Subcutaneous abdominal adipose tissue (tissue), 5 donors: ENCODE measurements at regions not wholly inside any gene's neighbourhood (a gene's known extent, or its start where the extent isn't known, plus 50 kb on each side); places are given as distances from the start of the nearest gene placed in this dataset.

ENCODE experiments used
- H3K27ac ChIP-seq: one replicate; pipeline ENCODE4 v1.7.0; 2013; ENCODE audit warnings: low read depth, mild to moderate bottlenecking, inconsistent platforms, low read length, moderate library complexity
- H3K27me3 ChIP-seq, 5 donors: one replicate each; pipeline ENCODE4 v1.7.0; 2013; ENCODE audit warnings: low read length in 5 of 5, inconsistent platforms in 1 of 5; ENCODE audit not compliant: control insufficient read depth in 5 of 5, insufficient read depth in 4 of 5
- H3K36me3 ChIP-seq, 5 donors: one replicate each; pipeline ENCODE4 v1.7.0; 2013; ENCODE audit warnings: low read length in 5 of 5; ENCODE audit not compliant: control insufficient read depth in 5 of 5, insufficient read depth in 5 of 5
- H3K4me1 ChIP-seq, 5 donors: one replicate each; pipeline ENCODE4 v1.7.0; 2013; ENCODE audit warnings: low read length in 5 of 5, mild to moderate bottlenecking in 3 of 5, moderate library complexity in 1 of 5; ENCODE audit not compliant: control insufficient read depth in 5 of 5, insufficient read depth in 5 of 5
- H3K4me3 ChIP-seq, 5 donors: one replicate each; pipeline ENCODE4 v1.7.0; 2013; ENCODE audit warnings: low read length in 5 of 5, low read depth in 1 of 5
- H3K9ac ChIP-seq, 5 donors: one replicate each; pipeline ENCODE4 v1.7.0; 2013; ENCODE audit warnings: low read length in 5 of 5, mild to moderate bottlenecking in 4 of 5, moderate library complexity in 3 of 5
- H3K9me3 ChIP-seq, 5 donors: one replicate each; pipeline ENCODE4 v1.7.0; 2013; ENCODE audit warnings: low read length in 5 of 5; ENCODE audit not compliant: control insufficient read depth in 5 of 5
- donor health status: healthy.
- donor health status: healthy.
- donor health status: healthy.
- donor health status: healthy.
- donor health status: healthy.

GRCh38 chr2:40752796-40753195 is 300.9 kb upstream of the SLC8A1 start:
- Histone ChIP-seq H3K27me3 (no peaks in the 10 kb centered on the region), H3K36me3 (no peaks in the 10 kb centered on the region), H3K9ac (no peak overlapping the region), H3K9me3 (no peaks in the 10 kb centered on the region), H3K27ac (no peak overlapping the region), H3K4me1 (no peaks in the 10 kb centered on the region), H3K4me3 (no peak overlapping the region)

GRCh38 chr2:40754912-40755311 is 303.0 kb upstream of the SLC8A1 start:
- Histone ChIP-seq H3K9ac (no peak overlapping the region), H3K4me1 (peaks cover 0 to 6% (median 0%) of the 10 kb centered on the region in 5 donors), H3K9me3 (no peaks in the 10 kb centered on the region), H3K4me3 (no peak overlapping the region), H3K27ac (no peak overlapping the region), H3K27me3 (no peaks in the 10 kb centered on the region), H3K36me3 (no peaks in the 10 kb centered on the region)

GRCh38 chr2:40758401-40759155 is 306.7 kb upstream of the SLC8A1 start:
- Histone ChIP-seq H3K4me1 (peaks cover 0 to 6% (median 0%) of the 10 kb centered on the region in 5 donors), H3K9ac (no peak overlapping the region), H3K36me3 (no peaks in the 10 kb centered on the region), H3K9me3 (no peaks in the 10 kb centered on the region), H3K4me3 (peak overlapping the region in 1 of 5 donors; percentile 30), H3K27me3 (no peaks in the 10 kb centered on the region), H3K27ac (no peak overlapping the region)

GRCh38 chr2:40760071-40760666 is 308.3 kb upstream of the SLC8A1 start:
- H3K4me3 ChIP-seq = no peak overlapping the region
- H3K36me3 ChIP-seq = no peaks in the 10 kb centered on the region
- no peaks in the 10 kb centered on the region for H3K9me3 ChIP-seq
- H3K27ac ChIP-seq = no peak overlapping the region
- H3K27me3 ChIP-seq = no peaks in the 10 kb centered on the region
- peaks cover 0 to 6% (median 0%) of the 10 kb centered on the region in 5 donors for H3K4me1 ChIP-seq
- no peak overlapping the region for H3K9ac ChIP-seq

DNA sequence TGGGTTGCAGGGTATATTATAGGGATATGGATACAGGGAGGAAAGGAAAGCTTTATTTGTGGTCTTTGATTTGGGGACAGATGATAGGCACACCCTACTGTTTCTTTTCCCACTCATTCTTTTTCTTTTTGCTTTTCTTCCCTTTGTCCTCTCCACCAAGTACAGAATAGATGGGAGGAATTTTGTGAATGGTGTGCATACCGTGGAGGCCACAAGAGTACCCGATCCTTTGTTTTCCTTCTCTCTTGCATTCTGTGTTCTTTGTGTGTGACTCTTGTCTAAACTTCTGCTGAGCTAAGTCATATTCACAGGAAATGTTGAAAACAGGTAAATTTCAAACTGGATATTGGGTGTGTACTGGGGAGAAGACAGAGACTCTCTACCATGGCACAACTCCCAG is 321.4 kb upstream of the SLC8A1 start:
- Histone ChIP-seq H3K27me3 (no peaks in the 10 kb centered on the region), H3K4me1 (no peaks in the 10 kb centered on the region), H3K36me3 (no peaks in the 10 kb centered on the region), H3K27ac (no peak overlapping the region), H3K9me3 (no peaks in the 10 kb centered on the region), H3K4me3 (no peak overlapping the region), H3K9ac (no peak overlapping the region)

GRCh38 chr2:40783704-40784103 is 331.8 kb upstream of the SLC8A1 start:
- Histone ChIP-seq H3K4me1 (no peaks in the 10 kb centered on the region), H3K27ac (no peak overlapping the region), H3K4me3 (no peak overlapping the region)

GRCh38 chr2:40786636-40787035 is 334.7 kb upstream of the SLC8A1 start:
- no peak overlapping the region for H3K9ac ChIP-seq
- H3K4me3 ChIP-seq = no peak overlapping the region
- no peaks in the 10 kb centered on the region for H3K36me3 ChIP-seq
- H3K9me3 ChIP-seq = no peaks in the 10 kb centered on the region
- no peaks in the 10 kb centered on the region for H3K4me1 ChIP-seq
- H3K27me3 ChIP-seq = no peaks in the 10 kb centered on the region
- no peak overlapping the region for H3K27ac ChIP-seq

More at GRCh38 chr2:40783704-40784103, 331.8 kb upstream of the SLC8A1 start:
- Histone ChIP-seq H3K36me3 (no peaks in the 10 kb centered on the region), H3K27me3 (no peaks in the 10 kb centered on the region), H3K9ac (no peak overlapping the region), H3K9me3 (peaks cover 0 to 6% (median 0%) of the 10 kb centered on the region in 5 donors)

- no peaks in the 10 kb centered on the region for H3K36me3 ChIP-seq
- no peaks in the 10 kb centered on the region for H3K4me1 ChIP-seq
- no peak overlapping the region for H3K4me3 ChIP-seq
- H3K27me3 ChIP-seq = no peaks in the 10 kb centered on the region
- H3K9me3 ChIP-seq = no peaks in the 10 kb centered on the region
- H3K9ac ChIP-seq = no peak overlapping the region
- no peak overlapping the region for H3K27ac ChIP-seq
These were observed 345.2 kb upstream of the SLC8A1 start for GRCh38 chr2:40797120-40797519.

GRCh38 chr2:40803900-40804299 is 352.0 kb upstream of the SLC8A1 start:
- Histone ChIP-seq H3K9me3 (no peaks in the 10 kb centered on the region), H3K4me3 (no peak overlapping the region), H3K36me3 (no peaks in the 10 kb centered on the region), H3K4me1 (no peaks in the 10 kb centered on the region), H3K9ac (no peak overlapping the region), H3K27me3 (no peaks in the 10 kb centered on the region), H3K27ac (no peak overlapping the region)

GRCh38 chr2:40809156-40809555 is 357.3 kb upstream of the SLC8A1 start:
- H3K4me1 ChIP-seq = no peaks in the 10 kb centered on the region
- no peaks in the 10 kb centered on the region for H3K9me3 ChIP-seq
- H3K36me3 ChIP-seq = no peaks in the 10 kb centered on the region
- no peak overlapping the region for H3K27ac ChIP-seq
- H3K4me3 ChIP-seq = no peak overlapping the region
- H3K9ac ChIP-seq = no peak overlapping the region
- no peaks in the 10 kb centered on the region for H3K27me3 ChIP-seq
